Activated T-cell treated with anti-CD3 and anti-CD28 coated beads, Interleukin-2, amount 50 U/mL, for 4 hours (primary cell): ENCODE measurements at regions not wholly inside any gene's neighbourhood (a gene's known extent, or its start where the extent isn't known, plus 50 kb on each side); places are given as distances from the start of the nearest gene placed in this dataset.
"Not testable (repeated sequence)": the region's sequence is repeated elsewhere in the genome, so short reads cannot be mapped to it uniquely, and the experiment has no call there.

Source experiments
- ATAC-seq, 2 donors: fragments of 200-7000 bp; cut with Tn5 transposase; one replicate each; pipeline ENCODE4 v1.10.0; 2021
- DNase-seq: peaks from one replicate; pipeline ENCODE4 v3.0.0-alpha.2; 2020
- H3K27me3 Mint-ChIP-seq: one replicate; pipeline ENCODE4 v1.8.0; 2021; ENCODE audit warnings: low read depth, mixed read lengths
- H3K36me3 Mint-ChIP-seq: one replicate; pipeline ENCODE4 v1.8.0; 2022; ENCODE audit warnings: mixed read lengths; ENCODE audit not compliant: insufficient read depth
- H3K4me1 Mint-ChIP-seq: one replicate; pipeline ENCODE4 v1.8.0; 2021; ENCODE audit warnings: low read depth, mixed read lengths
- H3K4me3 Mint-ChIP-seq: one replicate; pipeline ENCODE4 v1.8.0; 2021; ENCODE audit warnings: mild to moderate bottlenecking, moderate library complexity, mixed read lengths
- H3K9me3 Mint-ChIP-seq: one replicate; pipeline ENCODE4 v1.8.0; 2021; ENCODE audit warnings: mixed read lengths

DNA sequence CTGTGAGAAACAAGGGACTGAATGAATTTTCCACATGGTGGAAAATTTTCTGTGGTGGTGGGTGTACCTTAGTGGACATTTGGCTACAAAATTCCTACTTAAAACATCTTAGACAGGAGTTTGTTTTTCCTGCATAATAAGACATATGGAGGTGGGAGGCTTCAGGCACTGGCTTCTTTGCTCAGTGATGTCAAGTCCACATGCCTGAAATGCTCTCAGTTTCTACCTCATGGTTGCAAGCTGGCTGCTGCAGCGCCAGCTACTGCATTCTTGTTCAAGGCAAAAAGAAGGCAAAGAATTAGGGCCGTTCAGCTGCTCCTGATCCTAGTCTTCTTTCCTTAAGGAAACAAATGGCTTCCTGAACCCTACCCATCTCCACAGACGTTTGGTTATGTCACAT, 99.9 kb upstream of the FAM204A start:
- H3K4me1 Mint-ChIP-seq = no peaks in the 10 kb centered on the region
- ATAC-seq (no peak), DNase-seq (no peak)
- H3K9me3 Mint-ChIP-seq = no peaks in the 10 kb centered on the region
- peaks cover 43% of the 10 kb centered on the region for H3K27me3 Mint-ChIP-seq
- H3K4me3 Mint-ChIP-seq = no peak overlapping the region
- no peaks in the 10 kb centered on the region for H3K36me3 Mint-ChIP-seq

DNA sequence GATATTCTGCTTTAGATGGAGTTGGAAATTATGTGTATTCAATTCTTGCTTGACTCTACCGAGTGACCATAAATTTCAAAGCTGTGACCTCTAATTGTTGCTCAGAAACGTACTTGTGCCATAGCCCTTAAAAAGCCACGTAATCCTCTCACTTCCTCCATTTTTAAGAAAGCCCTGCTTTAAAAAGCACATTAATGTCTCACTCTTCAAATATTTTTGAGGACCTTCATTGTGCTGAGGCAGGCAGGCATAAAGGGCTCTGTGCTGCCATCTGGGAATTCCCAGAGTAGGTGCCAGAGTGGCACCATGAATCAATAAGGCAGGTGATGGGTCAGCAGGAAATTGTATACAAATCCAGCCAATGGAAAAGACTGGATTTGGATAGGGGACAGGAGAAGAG, 97.7 kb upstream of the FAM204A start:
- Mint-ChIP-seq H3K4me3 (no peak overlapping the region), H3K27me3 (peaks cover 36% of the 10 kb centered on the region), H3K4me1 (no peaks in the 10 kb centered on the region), H3K36me3 (no peaks in the 10 kb centered on the region), H3K9me3 (no peaks in the 10 kb centered on the region)
- ATAC-seq (no peak), DNase-seq (no peak)

DNA sequence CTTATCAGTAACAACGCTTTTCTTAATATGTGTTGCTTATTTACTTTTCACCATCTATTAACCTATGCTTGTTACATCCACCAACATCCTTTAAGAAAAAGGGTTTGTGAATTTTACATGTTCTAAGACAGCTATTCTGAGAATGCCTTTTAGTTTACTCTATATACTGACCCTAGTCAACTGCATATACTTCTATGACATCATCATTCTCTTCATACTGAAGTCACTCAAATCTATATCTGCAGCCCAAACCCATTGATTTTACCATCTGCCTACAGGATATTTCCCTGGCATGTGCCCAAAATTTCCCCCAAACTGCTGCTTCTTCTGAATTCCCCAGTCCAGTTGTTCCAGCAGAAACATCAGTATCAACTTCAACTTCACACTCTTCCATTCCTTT, 94.6 kb upstream of the FAM204A start:
- Mint-ChIP-seq H3K9me3 (peaks cover 3% of the 10 kb centered on the region), H3K27me3 (peaks cover 32% of the 10 kb centered on the region), H3K4me1 (no peaks in the 10 kb centered on the region), H3K4me3 (no peak overlapping the region), H3K36me3 (no peaks in the 10 kb centered on the region)
- DNase-seq (no peak), ATAC-seq (no peak)

DNA sequence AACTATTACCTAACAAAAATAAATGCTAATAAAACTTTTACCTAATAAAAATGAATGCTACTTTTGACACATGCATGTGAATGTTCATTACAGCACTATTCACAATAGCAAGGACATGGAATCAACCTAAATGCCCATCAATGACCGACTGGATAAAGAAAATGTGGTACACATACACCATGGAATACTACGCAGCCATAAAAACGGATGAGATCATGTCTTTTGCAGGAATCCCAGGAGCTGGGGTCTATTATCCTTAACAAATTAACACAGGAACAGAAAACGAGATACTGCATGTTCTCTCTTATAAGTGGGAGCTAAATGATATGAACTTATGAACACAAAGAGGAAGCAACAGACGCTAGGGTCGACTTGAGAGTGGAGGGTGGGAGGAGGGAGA, 88.1 kb upstream of the FAM204A start:
- Mint-ChIP-seq H3K4me3 (no peak overlapping the region), H3K36me3 (no peaks in the 10 kb centered on the region), H3K9me3 (peaks cover 3% of the 10 kb centered on the region), H3K27me3 (peaks cover 13% of the 10 kb centered on the region), H3K4me1 (no peaks in the 10 kb centered on the region)
- DNase-seq (no peak), ATAC-seq (no peak)

DNA sequence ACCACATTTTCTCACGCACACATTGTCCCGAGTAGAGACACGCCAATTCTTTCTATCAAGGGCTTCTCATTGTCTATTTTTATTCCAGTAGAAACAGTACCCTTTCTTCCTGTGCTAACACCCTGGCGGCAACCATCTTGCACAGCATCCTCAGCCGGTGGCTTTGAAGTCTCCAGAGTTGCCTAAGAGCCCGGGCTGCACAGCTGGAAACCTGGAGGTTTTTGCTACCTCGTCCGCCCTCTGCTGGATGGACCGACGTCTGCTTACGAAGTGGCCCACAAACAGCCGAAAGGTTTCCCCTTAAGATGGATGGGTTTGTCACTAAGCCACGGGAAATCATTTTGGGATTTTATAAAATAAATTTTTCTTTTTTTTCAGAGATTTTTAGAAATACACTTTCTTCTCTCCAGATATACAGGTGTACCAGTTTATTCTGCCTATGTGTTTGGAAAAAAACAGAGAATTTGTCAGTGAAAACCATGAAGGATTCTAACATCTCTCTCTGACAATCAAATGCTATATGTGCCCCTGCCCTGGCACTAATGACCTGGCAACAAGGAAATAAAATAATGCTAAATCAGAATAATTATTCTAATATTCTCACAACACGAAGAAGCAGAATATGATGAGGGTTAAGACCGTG, 81.8 kb upstream of the FAM204A start:
- Mint-ChIP-seq H3K36me3 (no peaks in the 10 kb centered on the region), H3K9me3 (no peaks in the 10 kb centered on the region), H3K4me3 (no peak overlapping the region), H3K27me3 (peaks cover 10% of the 10 kb centered on the region), H3K4me1 (peaks cover 2% of the 10 kb centered on the region)
- ATAC-seq (peak; percentile 85 to 91), DNase-seq (peak; percentile 33)

DNA sequence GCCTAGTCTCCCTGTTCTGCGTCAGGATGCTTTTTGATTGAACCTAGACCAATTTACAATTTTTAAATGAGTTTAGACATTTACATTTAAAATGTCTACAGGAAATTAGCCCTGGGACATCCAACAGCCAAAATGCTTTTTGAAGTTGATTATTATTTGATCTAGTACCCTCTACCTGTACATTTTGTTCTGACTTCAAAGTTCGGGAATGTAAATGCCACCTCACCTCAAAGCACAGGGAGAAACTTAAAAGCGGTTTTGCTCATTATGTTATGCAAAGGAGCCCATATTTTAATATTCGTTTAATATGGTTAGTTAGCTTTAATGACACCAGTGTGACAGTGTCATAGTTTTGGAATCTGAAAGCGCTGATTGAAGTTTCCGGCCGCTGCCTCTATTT, 80.1 kb upstream of the FAM204A start:
- Mint-ChIP-seq H3K9me3 (no peaks in the 10 kb centered on the region), H3K27me3 (peaks cover 11% of the 10 kb centered on the region), H3K36me3 (no peaks in the 10 kb centered on the region), H3K4me1 (peaks cover 2% of the 10 kb centered on the region), H3K4me3 (no peak overlapping the region)
- ATAC-seq = no peak
- DNase-seq = no peak

DNA sequence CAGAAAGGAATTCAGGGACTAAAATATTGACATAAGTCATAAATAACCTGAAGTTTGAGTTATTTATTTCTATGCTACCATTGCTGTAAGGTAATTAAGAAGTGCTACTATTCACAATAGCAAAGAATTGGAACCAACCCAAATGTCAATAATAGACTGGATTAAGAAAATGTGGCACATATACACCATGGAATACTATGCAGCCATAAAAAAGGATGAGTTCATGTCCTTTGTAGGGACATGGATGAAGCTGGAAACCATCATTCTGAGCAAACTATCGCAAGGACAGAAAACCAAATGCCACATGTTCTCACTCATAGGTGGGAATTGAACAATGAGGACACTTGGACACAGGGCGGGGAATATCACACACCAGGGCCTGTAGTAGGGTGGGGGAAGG, 77.9 kb upstream of the FAM204A start:
- peaks cover 11% of the 10 kb centered on the region for H3K27me3 Mint-ChIP-seq
- H3K4me3 Mint-ChIP-seq, H3K9me3 Mint-ChIP-seq, H3K36me3 Mint-ChIP-seq, H3K4me1 Mint-ChIP-seq, ATAC-seq, DNase-seq: not testable (repeated sequence)

DNA sequence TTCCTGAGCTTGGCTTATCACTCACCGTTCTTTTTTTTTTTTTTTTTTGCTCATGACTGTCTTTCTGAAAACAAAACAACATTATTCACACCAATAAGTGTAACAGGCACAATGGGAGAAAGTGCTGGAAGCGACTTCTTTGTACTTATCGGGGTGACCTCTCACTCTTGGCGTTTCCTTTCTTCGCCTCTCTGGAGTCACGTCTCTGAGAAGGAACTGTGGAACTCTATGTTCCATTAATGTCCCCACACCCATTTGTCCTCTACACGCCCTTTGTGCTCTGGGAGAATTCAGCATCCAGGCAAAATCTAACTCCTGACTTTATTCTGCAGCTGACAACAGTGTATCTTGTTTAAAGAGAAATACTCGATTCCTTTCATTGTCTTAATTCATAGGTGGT, 70.8 kb upstream of the FAM204A start:
- ATAC-seq = no peak
- DNase-seq = no peak
- Mint-ChIP-seq H3K36me3 (no peaks in the 10 kb centered on the region), H3K4me1 (no peaks in the 10 kb centered on the region), H3K9me3 (no peaks in the 10 kb centered on the region), H3K4me3 (no peak overlapping the region), H3K27me3 (peaks cover 23% of the 10 kb centered on the region)

DNA sequence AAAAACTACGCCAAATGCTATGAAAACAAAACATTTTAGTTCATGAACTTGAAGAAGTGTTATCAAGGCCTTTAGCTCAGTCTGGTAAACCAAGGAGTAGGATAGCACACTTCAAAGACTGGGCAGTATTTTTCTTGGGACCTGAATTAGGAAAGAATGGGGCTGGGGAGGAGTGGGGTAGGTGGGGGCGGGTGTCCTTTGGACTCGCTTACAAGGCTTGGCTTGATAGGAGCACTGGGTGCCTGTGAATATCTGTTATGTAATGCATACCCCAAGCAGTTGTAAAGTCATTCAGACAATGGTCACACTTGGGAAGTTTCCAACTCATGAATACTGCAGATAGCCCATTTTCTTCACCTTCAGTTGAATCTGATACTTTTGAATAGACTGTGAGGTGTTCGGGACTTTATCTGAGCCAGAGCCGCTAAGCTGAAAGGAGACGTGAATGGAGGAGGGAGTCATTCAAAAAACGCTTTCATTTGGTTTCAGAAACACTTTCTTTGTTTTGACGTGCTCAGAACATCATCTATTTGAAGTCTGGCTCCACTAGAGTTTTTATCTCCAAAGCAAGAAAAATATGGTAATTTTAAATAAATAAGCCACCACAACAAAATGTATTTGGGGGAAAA, 70.1 kb upstream of the FAM204A start:
- no peak for DNase-seq
- Mint-ChIP-seq H3K9me3 (no peaks in the 10 kb centered on the region), H3K36me3 (no peaks in the 10 kb centered on the region), H3K4me3 (no peak overlapping the region), H3K27me3 (peaks cover 23% of the 10 kb centered on the region), H3K4me1 (no peaks in the 10 kb centered on the region)
- ATAC-seq = no peak

DNA sequence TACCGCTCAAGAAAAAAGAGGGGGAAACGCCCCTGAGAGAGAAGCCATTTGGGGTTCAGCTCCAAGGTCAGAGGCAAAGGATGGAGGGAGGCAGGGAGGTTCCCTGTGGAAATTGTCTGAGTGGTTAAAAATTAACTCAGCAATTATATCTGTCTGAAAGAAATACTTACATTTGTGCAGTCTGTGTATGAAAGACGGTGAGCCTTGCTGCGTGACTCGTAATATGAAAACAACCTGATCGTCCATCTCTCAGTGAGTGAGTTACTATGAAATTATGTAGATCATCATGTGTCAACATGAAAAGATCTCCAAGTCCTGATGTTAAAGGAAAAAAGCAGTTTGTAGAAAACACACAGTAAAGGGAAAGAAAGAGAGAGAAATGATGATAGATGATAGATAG, 67.2 kb upstream of the FAM204A start:
- H3K27me3 Mint-ChIP-seq = peaks cover 26% of the 10 kb centered on the region
- H3K36me3 Mint-ChIP-seq = no peaks in the 10 kb centered on the region
- no peak for ATAC-seq
- H3K4me1 Mint-ChIP-seq = no peaks in the 10 kb centered on the region
- H3K4me3 Mint-ChIP-seq = no peak overlapping the region
- no peaks in the 10 kb centered on the region for H3K9me3 Mint-ChIP-seq
- no peak for DNase-seq

DNA sequence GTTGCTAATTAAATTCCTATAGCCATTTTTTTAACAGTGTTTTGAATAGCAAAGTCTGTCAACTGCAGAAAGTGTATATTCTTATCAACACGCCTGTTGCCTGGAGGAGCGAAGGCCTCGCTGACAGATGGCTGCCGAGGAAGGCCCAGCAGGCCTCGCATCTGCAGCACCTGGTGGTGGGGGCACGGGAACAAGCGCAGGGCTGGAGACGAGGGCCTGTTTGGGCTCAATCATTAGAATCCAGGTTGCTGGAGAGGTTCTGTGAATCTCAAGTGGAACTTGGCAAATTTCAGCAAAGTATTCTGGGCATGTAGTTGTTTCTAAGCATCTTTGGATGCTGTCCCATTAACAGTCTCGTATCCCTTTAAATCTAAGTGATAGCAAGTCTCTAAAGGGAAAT, 66.1 kb upstream of the FAM204A start:
- no peak for ATAC-seq
- H3K4me3 Mint-ChIP-seq = no peak overlapping the region
- H3K9me3 Mint-ChIP-seq = no peaks in the 10 kb centered on the region
- no peaks in the 10 kb centered on the region for H3K4me1 Mint-ChIP-seq
- no peaks in the 10 kb centered on the region for H3K36me3 Mint-ChIP-seq
- DNase-seq = no peak
- peaks cover 23% of the 10 kb centered on the region for H3K27me3 Mint-ChIP-seq

DNA sequence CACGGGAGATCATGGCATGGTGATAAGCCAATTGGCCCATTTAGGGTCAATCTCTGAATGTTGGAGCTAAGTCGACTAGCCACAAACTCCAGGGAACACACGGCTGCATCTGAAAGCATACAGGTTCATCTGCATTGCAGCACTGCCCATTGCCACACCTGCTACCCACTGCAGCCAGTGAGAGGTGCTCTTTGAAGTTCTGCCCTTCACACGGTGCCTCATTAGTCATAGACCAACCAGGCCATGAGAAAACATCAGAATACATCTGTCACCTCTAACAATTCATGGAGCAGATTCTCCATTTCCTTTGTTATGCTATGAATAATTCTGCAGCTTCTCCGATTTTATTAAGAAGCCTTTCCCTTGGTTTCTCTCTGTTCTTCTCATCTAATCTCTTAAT, 65.7 kb upstream of the FAM204A start:
- Mint-ChIP-seq H3K27me3 (peaks cover 20% of the 10 kb centered on the region), H3K36me3 (no peaks in the 10 kb centered on the region), H3K9me3 (no peaks in the 10 kb centered on the region), H3K4me1 (no peaks in the 10 kb centered on the region), H3K4me3 (no peak overlapping the region)
- ATAC-seq (no peak), DNase-seq (no peak)

DNA sequence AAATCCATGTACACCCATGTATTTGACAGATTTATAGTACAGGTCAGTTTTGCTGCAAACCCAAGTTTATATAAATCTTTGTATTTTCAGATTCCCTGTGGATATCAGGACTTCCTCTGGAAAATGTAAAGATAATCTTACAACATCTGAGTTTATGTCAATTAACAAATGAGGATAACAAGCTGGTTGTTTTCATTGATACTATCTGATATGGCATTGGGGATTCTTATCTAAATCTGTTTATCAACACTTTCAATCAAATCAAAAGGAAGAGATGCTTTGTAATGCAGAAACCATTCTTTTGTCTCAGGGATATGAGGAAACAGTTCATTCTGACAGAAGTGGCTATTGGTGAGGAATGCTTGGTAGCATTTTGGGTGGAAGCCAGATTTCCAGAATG, 64.9 kb upstream of the FAM204A start:
- Mint-ChIP-seq H3K4me1 (no peaks in the 10 kb centered on the region), H3K9me3 (no peaks in the 10 kb centered on the region), H3K36me3 (no peaks in the 10 kb centered on the region), H3K27me3 (peaks cover 19% of the 10 kb centered on the region), H3K4me3 (no peak overlapping the region)
- ATAC-seq = no peak
- no peak for DNase-seq

DNA sequence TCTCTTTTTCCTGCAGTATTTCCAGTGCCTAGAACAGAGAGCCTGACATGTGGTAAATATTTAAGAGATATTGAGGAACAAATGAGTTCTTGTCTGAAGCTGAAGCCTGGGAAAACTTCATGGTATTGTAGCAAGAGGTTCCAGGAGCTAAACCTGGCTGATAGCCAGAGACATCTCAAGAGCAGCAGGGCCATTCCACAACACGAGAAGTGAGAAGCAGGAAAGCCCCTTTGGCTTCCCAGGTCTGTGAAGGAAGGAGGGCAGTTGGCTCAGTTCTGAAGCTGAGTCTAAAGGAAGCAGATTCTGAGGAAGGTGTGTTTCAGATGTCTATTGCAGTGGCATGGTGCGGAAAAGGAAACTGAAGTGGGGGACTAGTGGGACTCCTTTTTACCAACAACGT, 63.8 kb upstream of the FAM204A start:
- peaks cover 3% of the 10 kb centered on the region for H3K9me3 Mint-ChIP-seq
- no peaks in the 10 kb centered on the region for H3K4me1 Mint-ChIP-seq
- H3K36me3 Mint-ChIP-seq = no peaks in the 10 kb centered on the region
- no peak overlapping the region for H3K4me3 Mint-ChIP-seq
- ATAC-seq (no peak), DNase-seq (no peak)
- H3K27me3 Mint-ChIP-seq = peaks cover 16% of the 10 kb centered on the region

DNA sequence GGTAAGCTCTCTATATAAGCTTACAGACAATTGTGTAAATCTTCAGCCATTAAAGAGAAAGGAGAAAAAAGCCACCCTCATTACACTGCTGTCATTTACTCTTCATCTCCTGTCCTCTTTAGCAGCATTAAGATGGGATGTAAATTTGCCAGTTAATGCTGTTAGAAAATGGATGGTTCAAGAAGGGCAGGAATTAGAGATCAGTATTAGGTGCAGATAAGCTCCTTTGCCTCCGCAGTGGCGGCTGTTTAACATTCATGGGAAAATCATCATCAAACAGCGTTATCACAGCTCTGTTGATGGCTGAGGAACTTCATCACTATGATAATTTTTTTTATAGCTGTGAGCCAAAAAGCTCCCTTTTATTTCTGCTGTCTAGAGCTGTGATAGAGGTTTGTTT, 61.8 kb upstream of the FAM204A start:
- no peaks in the 10 kb centered on the region for H3K36me3 Mint-ChIP-seq
- peaks cover 13% of the 10 kb centered on the region for H3K27me3 Mint-ChIP-seq
- H3K4me1 Mint-ChIP-seq = no peaks in the 10 kb centered on the region
- peaks cover 3% of the 10 kb centered on the region for H3K9me3 Mint-ChIP-seq
- ATAC-seq = no peak
- DNase-seq = no peak
- no peak overlapping the region for H3K4me3 Mint-ChIP-seq
